GM19463 (cell line): ENCODE measurements at regions not wholly inside any gene's neighbourhood (a gene's known extent, or its start where the extent isn't known, plus 50 kb on each side); places are given as distances from the start of the nearest gene placed in this dataset.
"Not testable (repeated sequence)": the region's sequence is repeated elsewhere in the genome, so short reads cannot be mapped to it uniquely, and the experiment has no call there.

Experiments used
- ATAC-seq: cut with Tn5 transposase; IDR thresholded peaks from one replicate; pipeline ENCODE4 v1.9.1; 2021; ENCODE audit warnings: mild to moderate bottlenecking, moderate library complexity; ENCODE audit not compliant: unreplicated experiment

- ATAC-seq = no peak
These were observed 386.3 kb upstream of the CHAC2 start for GRCh38 chr2:53381271-53381670.

DNA sequence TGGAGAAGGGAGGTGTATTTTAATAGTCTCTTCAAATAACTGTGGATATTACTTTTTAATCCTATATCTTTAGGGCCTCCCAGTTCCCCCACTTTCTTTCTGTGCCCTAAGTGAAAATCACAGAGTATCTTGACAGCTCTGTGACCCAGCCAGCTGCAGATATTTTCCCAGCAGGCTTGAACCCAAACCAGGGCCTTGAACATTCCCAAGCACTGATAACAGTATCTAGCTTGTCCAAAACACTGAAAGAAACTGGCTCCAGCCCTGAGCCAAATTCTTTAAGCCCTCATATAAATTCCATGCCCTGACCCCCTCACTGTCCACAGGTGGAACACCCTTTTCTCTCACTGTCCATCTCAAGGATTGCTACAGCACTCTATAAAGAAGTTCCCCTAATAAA is 388.1 kb upstream of the CHAC2 start:
- no peak for ATAC-seq

GRCh38 chr2:53378791-53379190 is 388.8 kb upstream of the CHAC2 start:
- no peak for ATAC-seq

GRCh38 chr2:53373126-53373525 is 394.5 kb upstream of the CHAC2 start:
- no peak for ATAC-seq

DNA sequence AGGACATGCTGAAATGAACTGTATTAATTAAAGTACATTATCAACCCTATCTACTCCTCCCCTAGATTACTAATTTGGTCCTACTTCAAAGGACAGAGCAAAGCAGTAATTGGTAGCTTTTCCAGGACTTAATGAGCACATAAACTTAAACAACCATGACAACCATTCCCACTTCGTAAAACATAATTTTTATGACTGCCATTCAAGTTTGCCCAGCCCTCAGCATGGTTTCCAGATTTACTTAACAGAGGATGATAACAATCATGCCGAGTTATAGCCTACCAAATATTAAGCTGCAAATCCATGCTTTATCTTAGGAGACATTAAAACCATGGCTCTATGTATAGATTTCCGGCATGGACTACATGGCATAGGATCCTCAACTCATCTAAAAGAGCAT is 401.1 kb upstream of the CHAC2 start:
- no peak for ATAC-seq

- ATAC-seq = no peak
These were observed 404.7 kb upstream of the CHAC2 start for GRCh38 chr2:53362934-53363333.

DNA sequence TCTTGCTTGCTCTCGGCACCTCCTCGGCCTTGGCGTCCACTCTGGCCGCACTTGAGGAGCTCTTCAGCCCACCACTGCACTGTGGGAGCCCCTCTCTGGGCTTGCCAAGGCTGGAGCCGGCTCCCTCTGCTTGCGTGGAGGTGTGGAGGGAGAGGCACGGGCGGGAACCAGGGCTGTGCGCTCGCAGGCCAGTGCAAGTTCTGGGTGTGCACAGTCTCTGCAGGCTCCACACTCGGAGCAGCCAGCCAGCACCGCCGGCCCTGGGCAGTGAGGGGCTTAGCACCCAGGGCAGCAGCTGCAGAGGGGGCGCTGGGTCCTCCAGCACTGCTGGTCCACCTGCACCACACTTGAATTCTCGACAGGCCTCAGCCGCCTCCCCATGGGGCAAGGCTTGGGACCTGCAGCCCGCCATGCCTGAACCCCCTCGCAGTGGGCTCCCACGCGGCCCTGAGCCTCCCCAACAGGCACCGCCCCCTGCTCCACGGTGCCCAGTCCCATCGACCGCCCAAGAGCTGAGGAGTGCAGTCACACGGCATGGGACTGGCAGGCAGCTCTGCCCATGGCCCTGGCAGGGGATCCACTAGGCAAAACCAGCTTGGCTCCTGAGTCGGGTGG is 411.2 kb upstream of the CHAC2 start:
- no peak for ATAC-seq

DNA sequence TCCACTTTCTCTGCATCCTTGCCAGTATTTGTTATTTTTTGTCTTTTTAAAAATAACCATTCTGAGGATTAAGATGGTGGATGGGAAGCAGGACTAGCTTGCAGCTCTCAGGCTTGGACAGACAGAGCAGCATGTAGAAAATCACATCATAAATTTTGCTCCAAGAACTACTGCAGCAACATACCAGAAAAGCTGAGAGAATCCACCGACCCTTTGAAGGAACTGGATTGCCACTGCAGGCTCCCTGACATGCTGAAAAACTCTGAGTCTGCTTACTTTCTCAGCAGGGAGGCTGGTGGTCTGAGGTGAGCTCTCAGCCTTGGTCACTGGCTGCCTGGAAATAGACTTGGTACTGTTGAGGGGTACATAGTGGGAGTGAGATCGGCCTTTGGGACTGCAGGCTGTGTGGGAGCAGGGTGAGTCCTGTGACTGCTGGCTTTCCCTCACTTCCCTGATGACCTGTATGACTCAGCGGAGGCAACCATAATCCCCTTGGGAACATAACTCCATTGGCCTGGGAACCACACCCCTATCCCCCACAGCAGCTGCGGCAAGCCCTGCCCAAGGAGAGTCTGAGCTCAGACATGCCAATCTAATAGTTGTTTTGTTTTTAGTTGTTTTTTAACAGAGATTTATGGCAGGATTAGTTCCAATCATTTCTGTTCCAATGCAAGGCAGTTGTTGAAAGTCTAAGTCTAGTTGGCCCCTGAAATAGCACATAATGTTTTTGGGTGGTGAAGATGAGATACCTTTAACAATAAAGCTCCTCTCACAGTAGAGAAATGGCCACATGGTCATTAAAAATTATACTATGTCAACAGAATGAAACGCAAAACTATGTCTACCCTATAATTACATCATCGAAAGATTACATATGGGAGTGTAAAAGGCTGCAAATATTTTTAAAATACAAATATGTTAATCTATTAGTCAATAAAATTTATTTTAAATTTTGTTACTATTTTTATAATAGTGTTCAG is 414.2 kb upstream of the CHAC2 start:
- ATAC-seq = no peak

GRCh38 chr2:53347269-53347668 is 420.3 kb upstream of the CHAC2 start:
- ATAC-seq = no peak

GRCh38 chr2:53342248-53342647 is 425.4 kb upstream of the CHAC2 start:
- ATAC-seq = no peak

DNA sequence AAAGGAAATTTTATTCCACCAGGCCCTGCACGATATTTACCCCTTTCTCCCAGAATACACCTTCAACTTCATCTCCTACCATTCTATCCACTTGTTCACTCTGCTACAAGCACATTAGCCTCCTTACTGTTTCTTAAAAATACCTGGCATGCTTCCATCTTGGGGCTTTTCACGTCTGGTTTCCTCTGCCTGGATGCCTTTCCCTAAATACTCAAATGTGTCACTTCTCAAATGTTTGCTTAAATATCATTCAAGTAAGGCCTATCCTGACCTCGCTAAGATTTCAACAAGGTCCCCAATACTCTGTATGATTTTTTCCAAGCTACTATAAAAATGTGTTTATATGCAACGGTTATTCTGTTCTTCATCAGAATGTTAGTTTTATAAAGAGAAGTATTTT is 433.0 kb upstream of the CHAC2 start:
- no peak for ATAC-seq

DNA sequence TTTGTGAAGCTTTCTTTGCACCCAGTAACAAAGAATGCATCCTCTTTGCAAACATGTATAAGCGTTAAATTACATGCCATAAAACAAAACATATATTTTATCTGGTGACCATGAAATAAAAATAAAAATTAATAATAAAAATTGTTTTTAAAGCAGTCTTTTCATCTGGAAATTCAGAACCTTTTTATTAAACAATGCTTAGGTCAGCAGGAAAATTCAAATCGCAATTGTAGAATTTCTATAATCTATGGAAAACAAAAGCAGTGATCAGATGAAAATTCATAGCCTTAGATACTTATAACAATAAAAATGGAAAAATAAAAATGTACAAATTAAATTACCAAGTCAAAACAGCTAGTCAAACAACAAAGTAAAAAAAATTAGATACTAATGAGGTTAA is 435.9 kb upstream of the CHAC2 start:
- no peak for ATAC-seq

DNA sequence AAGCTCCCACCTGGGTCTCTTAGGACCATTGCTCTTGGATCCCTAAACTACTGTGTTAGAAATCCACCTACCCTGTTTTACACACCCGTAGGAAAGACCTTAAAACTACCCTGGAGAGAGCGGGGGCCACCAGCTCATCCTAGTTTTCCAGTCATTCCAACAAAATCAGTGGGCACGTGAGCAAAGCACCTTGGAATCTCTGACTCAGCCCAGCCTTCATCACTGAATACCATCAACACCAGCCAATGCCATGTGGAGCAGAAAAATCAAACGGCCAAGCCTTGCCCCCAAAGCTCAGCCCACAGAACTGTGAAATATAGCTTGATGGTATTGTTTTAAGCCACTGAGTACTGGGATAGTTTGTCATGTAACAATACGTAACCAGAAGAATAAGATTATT is 449.7 kb upstream of the CHAC2 start:
- ATAC-seq = no peak

- no peak for ATAC-seq
These were observed 452.5 kb upstream of the CHAC2 start for GRCh38 chr2:53315149-53315548.

DNA sequence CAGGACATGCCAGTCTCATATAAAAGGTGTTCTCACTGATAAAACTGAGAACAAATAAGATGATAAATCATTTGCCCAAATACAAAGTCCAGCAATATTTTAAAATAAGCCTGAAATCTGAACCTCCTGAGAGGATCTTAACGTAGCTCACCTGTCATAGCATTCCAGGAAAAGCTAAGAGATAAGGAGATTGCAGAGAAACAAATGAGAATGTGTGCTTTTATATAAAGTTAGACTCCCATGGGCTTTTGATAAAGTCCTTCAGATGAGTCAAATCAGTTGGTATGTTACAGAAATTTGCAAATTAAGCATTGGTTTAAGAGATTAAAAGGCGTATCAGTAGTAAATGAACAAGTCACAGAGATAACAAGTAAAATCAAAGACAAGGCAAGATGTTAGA is 452.9 kb upstream of the CHAC2 start:
- ATAC-seq = no peak

GRCh38 chr2:53313644-53314043 is 454.0 kb upstream of the CHAC2 start:
- not testable (repeated sequence) for ATAC-seq

- no peak for ATAC-seq
These were observed 454.9 kb upstream of the CHAC2 start for GRCh38 chr2:53312721-53313120.

GRCh38 chr2:53312181-53312580 is 455.4 kb upstream of the CHAC2 start:
- no peak for ATAC-seq

- ATAC-seq = no peak
These were observed 464.5 kb upstream of the CHAC2 start for GRCh38 chr2:53303012-53303578.

DNA sequence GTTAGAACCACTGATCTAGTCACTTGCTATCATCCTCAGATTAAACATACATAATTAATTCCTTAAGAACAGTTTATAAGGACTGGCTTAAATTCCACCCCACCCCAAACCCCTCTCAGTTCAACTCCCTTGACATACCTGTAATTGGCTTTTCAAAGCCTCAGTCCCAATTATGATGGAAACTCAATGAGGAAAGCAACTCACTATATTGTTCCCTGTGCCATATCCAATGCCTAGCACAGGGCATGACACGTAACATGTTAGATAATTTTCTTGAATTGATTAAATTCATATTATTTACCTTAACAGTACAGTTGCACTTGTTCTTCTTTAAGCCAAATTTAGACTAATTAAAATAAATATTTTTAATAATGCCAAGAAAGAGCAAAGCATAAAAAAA is 465.1 kb upstream of the CHAC2 start:
- ATAC-seq = no peak

- ATAC-seq = no peak
These were observed 478.1 kb upstream of the CHAC2 start for GRCh38 chr2:53289309-53290006.
